Memory B cell (primary cell): ENCODE measurements at regions not wholly inside any gene's neighbourhood (a gene's known extent, or its start where the extent isn't known, plus 50 kb on each side); places are given as distances from the start of the nearest gene placed in this dataset.

Experiments used
- ATAC-seq: fragments of 150-1000 bp; cut with Tn5 transposase; 2 replicates; pipeline ENCODE4 v1.10.0; 2021; ENCODE audit warnings: low read depth, mild to moderate bottlenecking, moderate library complexity
- DNase-seq, 2 donors: peaks; one replicate each; pipeline ENCODE4 v3.0.0; 2022; ENCODE audit warnings: low spot score in 2 of 2
- H3K27ac Mint-ChIP-seq: one replicate; pipeline ENCODE4 v1.8.0; 2022; ENCODE audit warnings: mild to moderate bottlenecking, moderate library complexity, mixed read lengths
- H3K27me3 Mint-ChIP-seq: one replicate; pipeline ENCODE4 v1.8.0; 2022; ENCODE audit warnings: mixed read lengths
- H3K36me3 Mint-ChIP-seq: one replicate; pipeline ENCODE4 v1.8.0; 2022; ENCODE audit warnings: mild to moderate bottlenecking, mixed read lengths
- H3K4me1 Mint-ChIP-seq: one replicate; pipeline ENCODE4 v1.8.0; 2022; ENCODE audit warnings: mixed read lengths
- H3K4me3 Mint-ChIP-seq: one replicate; pipeline ENCODE4 v1.8.0; 2022; ENCODE audit warnings: mild to moderate bottlenecking, moderate library complexity, mixed read lengths
- H3K9me3 Mint-ChIP-seq: one replicate; pipeline ENCODE4 v1.8.0; 2022; ENCODE audit warnings: mixed read lengths

GRCh38 chr6:110044096-110044495 lies 66.0 kb downstream of the GPR6 start:
- Mint-ChIP-seq H3K27ac (no peak overlapping the region), H3K4me1 (peaks cover 9% of the 10 kb centered on the region), H3K36me3 (no peaks in the 10 kb centered on the region), H3K9me3 (no peaks in the 10 kb centered on the region), H3K4me3 (no peak overlapping the region), H3K27me3 (no peaks in the 10 kb centered on the region)
- DNase-seq (no peak), ATAC-seq (no peak)

DNA sequence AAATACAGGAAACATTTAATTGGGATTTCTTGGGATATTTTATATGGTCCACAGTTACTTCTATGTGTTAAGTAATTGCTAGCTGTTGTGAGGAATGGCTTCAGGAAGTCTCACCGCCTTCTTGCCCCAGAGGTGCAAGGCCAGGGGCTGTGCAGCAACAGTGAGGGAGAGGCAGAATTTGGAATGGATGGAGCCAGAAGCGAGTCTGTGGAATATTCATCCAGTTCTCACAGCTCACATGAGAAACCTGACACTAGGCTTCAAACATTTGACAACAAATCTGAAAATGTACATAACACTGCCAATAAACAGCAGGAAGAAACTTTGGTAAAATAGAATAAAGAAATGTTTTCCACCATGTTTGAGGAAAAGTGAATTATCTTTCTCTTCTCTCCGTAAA lies 66.5 kb downstream of the GPR6 start:
- H3K9me3 Mint-ChIP-seq, result no peaks in the 10 kb centered on the region
- ATAC-seq, result no peak
- H3K4me3 Mint-ChIP-seq, result no peak overlapping the region

DNA sequence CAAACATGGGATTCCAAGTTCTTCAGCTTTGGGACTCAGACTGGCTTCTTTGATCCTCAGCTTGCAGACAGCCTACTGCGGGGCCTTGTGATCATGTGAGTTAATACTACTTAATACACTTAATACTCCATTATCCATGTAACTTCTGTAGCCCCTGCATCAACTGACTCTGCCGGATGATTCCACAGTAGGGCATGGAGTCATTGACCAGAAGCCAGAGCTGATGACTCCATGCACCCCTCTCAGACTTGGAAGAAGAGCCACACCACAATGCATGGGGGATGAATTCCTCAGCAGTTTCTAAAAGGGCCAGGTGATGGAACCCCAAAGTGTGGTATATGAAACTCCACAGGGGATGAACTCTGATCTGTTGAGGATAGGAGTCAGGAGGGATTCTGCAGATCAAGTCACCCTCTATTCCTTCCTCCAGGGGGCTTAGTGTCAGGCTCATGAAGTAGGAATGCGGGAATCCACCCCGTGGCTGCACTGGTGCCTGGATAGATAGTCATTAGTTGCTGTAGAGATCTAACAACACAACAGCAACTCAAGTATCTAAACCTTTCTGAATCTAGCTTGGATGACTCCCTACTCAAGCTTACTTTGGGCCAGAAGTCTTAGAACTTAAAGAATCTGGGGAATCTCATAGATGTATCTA lies 70.2 kb downstream of the GPR6 start:
- Mint-ChIP-seq H3K4me3 (no peak overlapping the region), H3K27me3 (peaks cover 2% of the 10 kb centered on the region), H3K27ac (no peak overlapping the region), H3K4me1 (peaks cover 4% of the 10 kb centered on the region), H3K36me3 (no peaks in the 10 kb centered on the region), H3K9me3 (no peaks in the 10 kb centered on the region)
- no peak for DNase-seq
- ATAC-seq, result no peak

More for the DNA sequence above, 66.5 kb downstream of the GPR6 start:
- Mint-ChIP-seq H3K27ac (no peak overlapping the region), H3K4me1 (peaks cover 4% of the 10 kb centered on the region), H3K36me3 (no peaks in the 10 kb centered on the region), H3K27me3 (no peaks in the 10 kb centered on the region)
- DNase-seq, result no peak

- no peaks in the 10 kb centered on the region for H3K9me3 Mint-ChIP-seq
Measured at GRCh38 chr6:110049696-110050439, 71.8 kb downstream of the GPR6 start.

More at GRCh38 chr6:110049696-110050439, 71.8 kb downstream of the GPR6 start:
- H3K27ac Mint-ChIP-seq, result no peak overlapping the region
- peaks cover 2% of the 10 kb centered on the region for H3K27me3 Mint-ChIP-seq
- no peak for DNase-seq
- no peaks in the 10 kb centered on the region for H3K4me1 Mint-ChIP-seq
- ATAC-seq, result no peak
- H3K4me3 Mint-ChIP-seq, result no peak overlapping the region
- H3K36me3 Mint-ChIP-seq, result no peaks in the 10 kb centered on the region
